ENCODE measurements at regions not wholly inside any gene's neighbourhood (a gene's known extent, or its start where the extent isn't known, plus 50 kb on each side); places are given as distances from the start of the nearest gene placed in this dataset.

- no peak for DNase-seq (ENCODE audit: low read depth)
- TF ChIP-seq CTCF (conservative IDR thresholded peaks at IDR 0.05; ENCODE audit: low read depth, low read length) = no peak
- no peak overlapping the region for H3K4me3 ChIP-seq (ENCODE audit: low read depth, low read length)
Measured at GRCh38 chr4:124913237-124913636, 200.7 kb upstream of the ANKRD50 start.

- H3K4me3 ChIP-seq (ENCODE audit: low read depth, low read length) = no peak overlapping the region
- no peak for DNase-seq (ENCODE audit: low read depth)
- TF ChIP-seq CTCF (conservative IDR thresholded peaks at IDR 0.05; ENCODE audit: low read depth, low read length) = no peak
Measured at GRCh38 chr4:124910327-124910726, 197.8 kb upstream of the ANKRD50 start.

- DNase-seq (ENCODE audit: low read depth) = no peak
- no peak for TF ChIP-seq CTCF (conservative IDR thresholded peaks at IDR 0.05; ENCODE audit: low read depth, low read length)
- H3K4me3 ChIP-seq (ENCODE audit: low read depth, low read length) = no peak overlapping the region
Measured at GRCh38 chr4:124907881-124908280, 195.3 kb upstream of the ANKRD50 start.

GRCh38 chr4:124905441-124905840, 192.9 kb upstream of the ANKRD50 start:
- TF ChIP-seq CTCF (conservative IDR thresholded peaks at IDR 0.05; ENCODE audit: low read depth, low read length) = no peak
- no peak overlapping the region for H3K4me3 ChIP-seq (ENCODE audit: low read depth, low read length)
- DNase-seq (ENCODE audit: low read depth) = no peak

GRCh38 chr4:124904723-124905388, 192.3 kb upstream of the ANKRD50 start:
- TF ChIP-seq CTCF (conservative IDR thresholded peaks at IDR 0.05; ENCODE audit: low read depth, low read length) = no peak
- no peak overlapping the region for H3K4me3 ChIP-seq (ENCODE audit: low read depth, low read length)
- no peak for DNase-seq (ENCODE audit: low read depth)

GRCh38 chr4:124903995-124904722, 191.6 kb upstream of the ANKRD50 start:
- TF ChIP-seq CTCF (conservative IDR thresholded peaks at IDR 0.05; ENCODE audit: low read depth, low read length) = no peak
- peak; percentile 2 for DNase-seq (ENCODE audit: low read depth)
- peak overlapping the region; percentile 32 for H3K4me3 ChIP-seq (ENCODE audit: low read depth, low read length)

All from epithelial cell of proximal tubule (primary cell).